Motor neuron (in vitro differentiated cells): ENCODE measurements at regions not wholly inside any gene's neighbourhood (a gene's known extent, or its start where the extent isn't known, plus 50 kb on each side); places are given as distances from the start of the nearest gene placed in this dataset.
"Not testable (repeated sequence)": the region's sequence is repeated elsewhere in the genome, so short reads cannot be mapped to it uniquely, and the experiment has no call there.

ENCODE experiments used
- ATAC-seq, 8 experiments: fragments of 200-7000 bp; cut with Tn5 transposase; replicated peaks in 6 of 8; 2 replicates each; pipeline ENCODE4 v1.8.0; 2021; ENCODE audit warnings: mild to moderate bottlenecking in 8 of 8, moderate library complexity in 8 of 8
- H3K27ac ChIP-seq, 2 donors: fragments of 250-450 bp; sonication (Bioruptor Pico); 2 replicates each; pipeline ENCODE4 v1.9.0; 2021; ENCODE audit warnings: antibody characterized with exemption in 2 of 2, mild to moderate bottlenecking in 2 of 2, moderate library complexity in 1 of 2
- H3K4me1 ChIP-seq, 2 donors: fragments of 250-450 bp; sonication (Bioruptor Pico); replicated peaks in 1 of 2; 2 replicates each; pipeline ENCODE4 v1.6.1; 2021; ENCODE audit warnings: antibody characterized with exemption in 2 of 2, mild to moderate bottlenecking in 2 of 2, moderate library complexity in 1 of 2
- H3K4me3 ChIP-seq, 5 donors: fragments of 250-450 bp; sonication (Bioruptor Pico); 2 replicates each; pipeline ENCODE4 v1.9.0; 2021; ENCODE audit warnings: antibody characterized with exemption in 5 of 5, mild to moderate bottlenecking in 5 of 5, moderate library complexity in 4 of 5
- whole genome bisulfite sequencing, 10 experiments: fragments of 450-650 bp; shearing (Covaris generic); methylation state at CpG; one replicate each; pipeline ENCODE4 v1.0.0; 2022; 5-methylcytosine and 5-hydroxymethylcytosine counted together
- in situ Hi-C, 9 experiments: fragments of 400-800 bp; cut with MboI; loops; one replicate each; pipeline ENCODE4 v1.15.0; 2021; ENCODE audit warnings: low sequenced_read_pairs in 9 of 9, low pct_unique_long_range_greater_than_20kb in 2 of 9; ENCODE audit not compliant: unreplicated experiment in 9 of 9

DNA sequence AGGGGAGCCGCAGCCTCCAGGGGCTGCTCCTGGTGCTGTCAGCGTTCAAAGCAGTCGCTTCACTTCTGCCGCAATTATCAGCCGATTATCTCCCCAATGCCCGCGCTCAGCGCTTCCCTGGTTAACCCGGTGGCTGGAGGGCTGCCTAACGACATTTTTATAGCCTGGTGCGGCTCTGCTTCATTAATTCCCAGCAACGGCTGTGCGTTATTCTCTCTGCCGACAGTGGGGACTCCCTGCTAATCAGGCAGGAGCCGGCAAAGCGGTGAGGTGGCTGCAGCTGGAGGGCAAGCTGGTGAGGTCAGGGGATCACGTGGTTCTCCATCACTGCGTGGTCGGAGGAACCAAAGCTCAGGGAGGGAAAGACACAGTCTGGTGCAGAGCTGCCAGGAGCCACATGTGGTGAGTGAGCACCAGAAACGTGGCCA lies 62.9 kb downstream of the GLRX5 start:
- H3K4me1 ChIP-seq = peaks cover 9 to 13% of the 10 kb centered on the region in 2 donors
- in situ Hi-C loops = no loop called here
- ATAC-seq = peak; percentile 68 to 99 (median 98)
- WGBS, 10 experiments = 0 to 27% (median 3%) methylated on average over 3 to 12 of the region's 20 CpGs; no CpG with 5 or more reads in 2 of the 10 experiments
- H3K4me3 ChIP-seq = peak overlapping the region; percentile 13 to 29 (median 15)
- H3K27ac ChIP-seq = peak overlapping the region; percentile 63 to 81

DNA sequence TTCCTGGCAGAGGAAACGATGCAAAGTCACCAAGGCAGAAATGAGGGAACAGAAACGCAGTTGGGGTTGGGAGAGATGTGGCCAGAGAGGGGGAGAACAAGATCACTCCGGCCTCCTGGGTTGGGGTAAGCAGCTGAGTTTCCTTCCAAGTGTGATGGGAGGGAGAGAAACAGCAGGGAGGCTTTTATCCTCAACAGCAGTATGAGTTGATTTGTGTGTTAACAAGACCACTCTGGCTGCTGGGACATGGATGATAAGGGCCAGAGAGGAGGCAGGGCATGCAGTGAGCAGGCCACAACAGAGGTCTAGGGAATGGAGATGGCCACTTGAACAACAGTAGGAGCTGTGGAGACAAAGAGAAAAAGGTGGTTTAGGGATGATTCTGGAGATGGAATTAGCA lies 66.8 kb downstream of the GLRX5 start:
- ATAC-seq = no peak
- Histone ChIP-seq H3K4me1 (peaks cover 9 to 13% of the 10 kb centered on the region in 2 donors), H3K4me3 (no peak overlapping the region), H3K27ac (no peak overlapping the region)
- in situ Hi-C loops = no loop called here
- WGBS, 10 experiments = 0 to 80% (median 33%) methylated on average over 1 to 3 of the region's 3 CpGs; no CpG with 5 or more reads in 3 of the 10 experiments

DNA sequence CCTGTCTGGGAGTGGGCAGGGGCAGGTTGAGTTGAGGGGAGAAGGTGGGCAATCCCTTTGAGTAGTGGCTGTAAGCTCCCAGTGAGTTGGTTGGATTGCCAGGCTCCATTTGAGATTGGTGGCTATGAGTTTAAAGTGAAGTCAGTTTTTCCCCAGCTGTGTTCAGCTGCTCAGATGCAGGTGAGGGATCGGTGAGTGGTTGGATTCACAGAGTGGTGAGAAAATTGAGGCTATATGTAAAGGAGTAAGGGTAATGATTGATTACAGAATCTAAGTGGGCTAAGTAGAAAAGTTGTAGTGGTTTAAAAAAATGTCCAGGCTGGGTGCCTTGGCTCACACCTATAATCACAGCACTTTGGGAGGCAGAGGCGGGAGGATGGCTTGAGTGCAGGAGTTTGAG lies 68.6 kb downstream of the GLRX5 start:
- Histone ChIP-seq H3K4me1 (peaks cover under 1% of the 10 kb centered on the region in 2 donors), H3K4me3 (no peak overlapping the region), H3K27ac (no peak overlapping the region)
- in situ Hi-C loops = no loop called here
- 67 to 100% (median 83%) methylated on average over 1 to 2 of the region's 2 CpGs; no CpG with 5 or more reads in 5 of the 10 experiments for WGBS, 10 experiments
- no peak for ATAC-seq

DNA sequence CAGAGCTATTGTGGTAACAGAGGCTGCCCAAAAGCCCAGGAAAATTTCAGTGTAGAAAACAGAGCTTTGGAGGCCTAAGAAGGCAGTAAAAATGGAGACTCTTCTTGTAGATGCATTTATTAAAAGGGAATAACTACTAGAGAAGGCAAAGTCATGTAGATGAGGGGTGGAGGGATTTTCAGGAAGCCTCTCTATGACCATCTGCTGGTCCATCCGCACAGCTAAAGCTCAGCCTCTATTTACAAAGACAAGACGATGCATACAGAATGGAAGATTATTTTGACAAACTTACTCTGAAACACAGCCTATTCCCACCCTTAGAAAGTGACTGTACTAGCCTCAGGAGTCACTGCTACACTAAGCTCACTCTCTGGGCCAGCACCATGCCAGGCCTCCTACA lies 71.4 kb downstream of the GLRX5 start:
- H3K4me1 ChIP-seq = no peaks in the 10 kb centered on the region
- no peak overlapping the region for H3K27ac ChIP-seq
- 0 to 100% (median 80%) methylated on average over 1 to 2 of the region's 2 CpGs; no CpG with 5 or more reads in 3 of the 10 experiments for WGBS, 10 experiments
- in situ Hi-C loops = no loop called here
- peak in 2 of 8 experiments; percentile 50 to 56 for ATAC-seq
- H3K4me3 ChIP-seq = no peak overlapping the region

DNA sequence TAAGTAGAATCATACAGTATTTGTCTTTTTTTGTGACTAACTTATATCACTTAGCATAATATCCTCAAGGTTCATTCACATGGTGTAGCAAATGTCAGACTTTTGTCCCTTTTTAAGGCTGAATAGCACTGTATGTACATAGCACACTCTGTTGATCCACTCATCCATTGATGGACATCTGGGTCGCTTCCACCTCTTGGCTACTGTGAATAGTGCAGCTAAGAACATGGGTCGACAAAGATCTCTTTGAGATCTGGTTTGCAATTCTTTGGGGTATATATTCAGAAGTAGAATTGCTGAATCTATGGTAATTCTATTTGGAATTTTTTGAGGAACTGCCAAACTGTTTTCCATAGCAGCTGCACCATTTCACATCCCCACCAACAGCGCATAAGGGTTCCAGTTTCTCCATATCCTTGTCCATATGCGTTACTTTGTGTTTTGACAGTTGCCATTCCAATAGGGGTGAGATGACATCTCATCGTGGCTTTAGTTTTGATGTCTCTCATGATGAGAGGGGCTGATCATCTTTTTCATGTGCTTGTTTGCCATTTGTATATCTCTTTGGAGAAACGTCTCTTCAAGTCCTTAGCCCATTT lies 73.9 kb downstream of the GLRX5 start:
- peak in 3 of 8 experiments; percentile 40 to 80 (median 69) for ATAC-seq
- in situ Hi-C loops = no loop called here
- Histone ChIP-seq H3K4me3 (no peak overlapping the region), H3K4me1 (no peaks in the 10 kb centered on the region), H3K27ac (no peak overlapping the region)
- WGBS, 10 experiments = 0 to 93% (median 83%) methylated on average over 2 to 6 of the region's 6 CpGs; no CpG with 5 or more reads in 1 of the 10 experiments

DNA sequence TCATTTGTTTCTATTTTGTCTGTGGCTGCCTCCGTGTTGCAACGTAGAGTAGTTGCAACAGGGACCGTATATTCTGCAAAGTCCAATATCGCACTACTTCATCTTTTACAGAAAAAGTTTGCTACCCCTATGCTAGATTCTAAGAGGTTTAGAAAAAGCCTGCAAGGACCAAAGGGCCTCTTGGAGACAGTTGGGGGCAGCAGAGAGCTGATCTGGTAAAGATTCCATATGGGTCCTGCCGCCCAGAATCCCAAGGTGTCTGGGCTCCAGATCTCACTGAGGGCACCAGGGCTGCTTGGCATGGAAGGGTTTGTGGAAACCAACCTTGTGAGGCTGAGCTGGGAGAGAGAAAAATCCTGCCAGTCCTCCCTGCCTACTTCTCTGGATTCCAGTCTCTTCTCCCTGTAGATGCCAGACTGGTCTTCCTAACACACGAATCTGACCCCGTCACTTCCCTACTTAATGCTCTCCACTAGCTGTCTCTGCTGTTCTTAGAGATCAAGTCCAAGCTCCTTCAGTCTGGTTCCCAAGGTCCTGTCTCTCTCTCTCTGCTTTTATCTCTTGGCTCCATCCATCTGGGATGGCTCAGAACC lies 74.6 kb downstream of the GLRX5 start:
- 0 to 71% (median 50%) methylated on average over 3 to 7 of the region's 7 CpGs for WGBS, 10 experiments
- no peak overlapping the region for H3K27ac ChIP-seq
- peak in 5 of 8 experiments; percentile 35 to 78 (median 65) for ATAC-seq
- no peaks in the 10 kb centered on the region for H3K4me1 ChIP-seq
- no peak overlapping the region for H3K4me3 ChIP-seq
- in situ Hi-C loops = no loop called here

DNA sequence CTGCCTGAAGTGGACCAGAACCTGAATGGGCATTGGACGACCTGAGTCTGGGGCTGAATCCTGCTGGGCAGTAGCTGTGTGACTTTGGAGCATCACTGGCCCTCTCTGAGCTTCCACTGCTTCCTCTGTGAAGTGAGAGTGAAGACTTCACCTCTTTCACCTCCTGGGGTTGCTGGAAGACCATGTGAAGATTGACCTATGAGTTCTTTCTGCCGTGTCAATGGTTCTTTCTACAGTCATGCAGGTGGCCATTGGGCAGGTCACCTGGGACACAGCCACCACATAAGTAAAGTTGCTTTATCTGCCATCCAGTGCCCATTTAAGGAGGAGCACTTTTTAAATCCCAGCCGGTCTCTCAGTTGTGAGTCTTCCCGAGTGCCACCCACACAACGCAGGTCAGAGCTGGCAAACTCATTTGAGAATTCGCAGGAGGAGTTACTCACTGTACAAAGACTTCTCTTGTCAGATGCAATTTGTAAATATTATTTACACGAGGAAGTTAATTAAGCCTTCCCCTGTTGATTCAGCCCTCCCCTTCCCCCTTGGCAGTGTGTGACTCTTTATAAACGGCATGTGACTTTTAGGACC lies 74.8 kb upstream of the TCL1B start:
- Histone ChIP-seq H3K4me3 (no peak overlapping the region), H3K4me1 (peaks cover 0 to under 1% of the 10 kb centered on the region in 2 donors), H3K27ac (no peak overlapping the region)
- peak in 1 of 8 experiments; percentile 24 for ATAC-seq
- WGBS, 10 experiments = 10 to 90% (median 67%) methylated on average over 1 to 6 of the region's 8 CpGs; no CpG with 5 or more reads in 2 of the 10 experiments
- in situ Hi-C loops = no loop called here

DNA sequence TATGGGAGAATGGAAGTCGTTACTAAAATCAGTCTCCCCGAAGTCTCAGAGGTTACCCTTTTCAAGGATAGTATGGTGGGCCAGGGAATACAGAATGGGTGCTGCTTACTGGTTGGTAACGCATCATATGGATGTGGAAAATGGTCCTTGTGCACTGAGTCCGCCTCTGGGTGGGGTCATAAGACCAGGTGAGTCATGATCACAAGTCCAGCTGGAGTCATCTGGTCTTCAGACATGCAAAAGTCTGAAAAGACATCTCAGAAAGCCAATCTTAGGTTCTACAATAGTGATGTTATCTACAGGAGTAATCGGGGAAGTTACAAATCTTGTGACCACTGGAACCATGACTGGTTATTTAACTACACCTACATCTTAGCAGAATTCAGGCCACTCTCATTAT lies 71.9 kb upstream of the TCL1B start:
- peak in 6 of 8 experiments; percentile 50 to 86 (median 59) for ATAC-seq
- 0 to 92% (median 54%) methylated on average over 1 to 5 of the region's 5 CpGs; no CpG with 5 or more reads in 2 of the 10 experiments for WGBS, 10 experiments
- Histone ChIP-seq H3K27ac (no peak overlapping the region), H3K4me1 (peaks cover 4 to 8% of the 10 kb centered on the region in 2 donors), H3K4me3 (no peak overlapping the region)
- in situ Hi-C loops = no loop called here

DNA sequence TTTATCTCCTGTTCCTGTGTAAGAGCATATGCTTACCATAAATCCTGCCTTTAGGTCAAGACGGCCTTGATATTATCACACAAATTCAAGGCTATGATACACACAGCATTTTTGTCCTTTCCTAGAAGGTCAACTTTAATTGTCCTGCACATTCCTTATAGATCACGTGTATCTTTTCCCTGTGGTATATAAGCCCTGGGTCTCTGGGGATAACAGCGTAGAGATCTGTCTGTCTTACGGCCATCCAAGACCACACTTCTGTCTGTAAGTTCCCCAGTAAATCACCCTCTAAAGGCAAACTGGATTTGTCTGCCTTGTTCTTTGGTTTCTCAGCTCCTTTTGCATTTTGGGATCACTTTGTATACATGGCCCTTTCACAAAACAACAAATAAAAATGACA lies 69.5 kb upstream of the TCL1B start:
- H3K27ac ChIP-seq = no peak overlapping the region
- in situ Hi-C loops = no loop called here
- peaks cover 8% of the 10 kb centered on the region in 2 donors for H3K4me1 ChIP-seq
- WGBS, 10 experiments = 0 to 67% (median 38%) methylated on average over 1 to 4 of the region's 4 CpGs; no CpG with 5 or more reads in 4 of the 10 experiments
- H3K4me3 ChIP-seq = no peak overlapping the region
- peak in 1 of 8 experiments; percentile 59 for ATAC-seq

DNA sequence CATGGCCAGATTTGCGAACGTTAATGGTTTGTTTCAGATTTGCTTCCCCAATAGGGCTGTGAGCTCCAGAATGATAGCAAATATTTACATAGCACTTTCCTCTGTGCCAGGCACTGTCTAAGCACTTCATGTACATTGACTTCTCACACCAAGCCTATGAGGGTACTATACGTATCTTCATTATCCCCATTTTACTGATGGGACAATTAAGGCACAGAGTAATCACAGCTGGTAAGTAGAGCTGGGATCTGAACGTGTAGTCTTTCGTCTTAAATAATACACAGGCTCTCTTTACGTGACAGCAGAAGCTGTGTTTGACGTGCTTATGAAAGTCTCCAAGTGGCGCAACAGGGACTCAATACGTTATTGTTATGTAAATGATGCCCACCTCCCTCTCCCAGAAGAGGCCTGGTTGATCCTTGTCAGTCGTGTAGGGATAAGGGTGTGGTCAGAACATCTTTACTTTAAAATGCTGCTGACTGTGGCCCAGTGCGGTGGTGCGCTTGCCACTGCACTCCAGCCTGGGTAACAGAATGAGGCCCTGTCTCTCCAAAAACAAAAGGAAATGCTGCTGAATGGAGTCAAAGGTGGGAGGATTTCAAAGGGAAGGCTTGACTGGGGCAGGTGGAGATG lies 66.3 kb upstream of the TCL1B start:
- in situ Hi-C loops = no loop called here
- WGBS, 10 experiments = 42 to 100% (median 59%) methylated on average over 1 to 11 of the region's 12 CpGs; no CpG with 5 or more reads in 1 of the 10 experiments
- Histone ChIP-seq H3K27ac (no peak overlapping the region), H3K4me3 (no peak overlapping the region), H3K4me1 (peaks cover 8% of the 10 kb centered on the region in 2 donors)
- peak in 3 of 8 experiments; percentile 55 to 72 (median 69) for ATAC-seq

DNA sequence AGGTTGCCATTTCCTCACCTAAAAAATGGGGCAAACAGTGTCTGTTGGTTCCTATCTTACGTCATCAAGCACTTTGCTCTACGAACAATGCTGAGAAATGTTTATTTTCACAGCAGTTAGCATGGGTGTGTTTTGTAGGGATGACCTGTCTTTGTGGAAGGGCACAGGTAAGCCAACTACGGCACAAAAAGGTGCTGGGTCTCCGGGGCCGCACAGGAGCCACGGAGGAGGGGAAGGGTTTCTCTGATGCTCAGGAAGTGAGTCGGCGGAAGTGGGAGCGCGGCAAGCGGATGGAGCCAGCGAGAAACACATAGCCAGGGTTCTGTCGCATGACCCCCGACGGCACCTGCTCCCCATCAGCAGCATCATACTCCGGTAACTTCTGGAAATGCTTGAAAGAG lies 65.6 kb upstream of the TCL1B start:
- in situ Hi-C loops = no loop called here
- Histone ChIP-seq H3K27ac (no peak overlapping the region), H3K4me1 (peaks cover 8% of the 10 kb centered on the region in 2 donors), H3K4me3 (no peak overlapping the region)
- ATAC-seq = no peak
- whole genome bisulfite sequencing, 10 experiments = 29 to 100% (median 94%) methylated on average over 1 to 7 of the region's 16 CpGs; no CpG with 5 or more reads in 4 of the 10 experiments

DNA sequence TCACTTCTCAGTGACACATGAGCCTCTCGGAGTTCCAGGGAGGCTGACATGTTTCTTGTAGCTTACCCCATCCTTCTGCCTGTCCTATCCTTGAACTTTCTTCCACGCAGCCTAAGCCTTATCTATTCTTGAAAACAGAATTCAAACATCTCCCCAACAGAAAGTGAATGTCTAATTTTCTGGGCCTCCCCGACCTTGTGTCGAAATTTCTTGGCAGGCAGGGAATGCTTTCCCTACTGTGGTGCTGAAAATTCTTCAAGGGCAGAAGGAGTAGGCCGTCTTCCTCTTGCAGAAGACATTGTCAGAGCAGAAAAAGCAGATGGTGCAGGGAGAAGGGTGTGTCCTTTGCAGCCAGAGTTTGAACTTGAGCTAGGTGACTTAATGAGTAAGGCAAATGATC lies 63.0 kb upstream of the TCL1B start:
- no peak overlapping the region for H3K27ac ChIP-seq
- peak in 2 of 8 experiments; percentile 19 to 43 for ATAC-seq
- 0 to 100% (median 73%) methylated on average over 1 to 5 of the region's 5 CpGs for WGBS, 10 experiments
- no peak overlapping the region for H3K4me3 ChIP-seq
- in situ Hi-C loops = no loop called here
- peaks cover 0 to 8% of the 10 kb centered on the region in 2 donors for H3K4me1 ChIP-seq

DNA sequence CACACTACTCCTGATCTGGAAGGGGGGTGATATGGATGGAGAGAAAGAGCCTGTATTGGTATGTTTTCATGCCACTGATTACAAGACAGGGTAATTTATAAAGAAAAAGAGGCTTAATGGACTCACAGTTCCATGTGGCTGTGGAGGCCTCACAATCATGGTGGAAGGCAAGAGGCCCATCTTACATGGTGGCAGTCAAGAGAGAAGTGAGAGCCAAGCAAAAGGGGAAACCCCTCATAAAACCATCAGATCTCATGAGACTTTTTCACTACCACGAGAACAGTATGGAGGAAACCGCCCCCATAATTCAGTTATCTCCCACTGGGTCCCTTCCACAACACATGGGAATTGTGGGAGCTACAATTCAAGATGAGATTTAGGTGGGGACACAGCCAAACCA lies 60.5 kb upstream of the TCL1B start:
- H3K27ac ChIP-seq, in situ Hi-C loops, H3K4me3 ChIP-seq, H3K4me1 ChIP-seq, ATAC-seq: not testable (repeated sequence)
- WGBS, 10 experiments = 8 to 83% (median 59%) methylated on average over 1 to 2 of the region's 2 CpGs; no CpG with 5 or more reads in 4 of the 10 experiments
